Panc1 (cell line): ENCODE measurements at regions not wholly inside any gene's neighbourhood (a gene's known extent, or its start where the extent isn't known, plus 50 kb on each side); places are given as distances from the start of the nearest gene placed in this dataset.

ENCODE experiments used
- ATAC-seq: fragments of 200-7000 bp; cut with Tn5 transposase; 2 replicates; pipeline ENCODE4 v1.9.1; 2020; ENCODE audit warnings: mild to moderate bottlenecking, moderate library complexity
- BruUV-seq: library from RNA; stranded (reverse); fragments of 400-500 nt; replicated peaks from 2 replicates; lab custom pipeline; 2021; lab: Mats Ljungman, UMichigan
- CTCF ChIA-PET: fragments of 300-600 bp; sonication (Branson Sonifier 250); formaldehyde crosslinking; loops from one replicate; lab custom pipeline; 2022; ENCODE audit warnings: antibody characterized with exemption; lab: Charles Lee
- POLR2A ChIA-PET: fragments of 300-600 bp; sonication (Branson Sonifier 250); formaldehyde crosslinking; loops from one replicate; lab custom pipeline; 2022; ENCODE audit warnings: antibody characterized with exemption; lab: Charles Lee
- DNase-seq: peaks from one replicate; pipeline ENCODE4 v3.0.0-alpha.2; 2010; ENCODE audit warnings: low read depth, low spot score
- H3K27ac ChIP-seq: 2 replicates; pipeline ENCODE4 v1.5.1; 2011; ENCODE audit warnings: mild to moderate bottlenecking, low read length, inconsistent platforms
- H3K27me3 ChIP-seq: fragments of 200-500 bp; sonication (Bioruptor generic); 2 replicates; pipeline ENCODE4 v1.6.0; 2014; ENCODE audit warnings: low read length, inconsistent platforms; ENCODE audit not compliant: control insufficient read depth, insufficient read depth
- H3K36me3 ChIP-seq: fragments of 200-500 bp; sonication (Bioruptor generic); 2 replicates; pipeline ENCODE4 v1.5.1; 2014; ENCODE audit warnings: inconsistent platforms, mild to moderate bottlenecking, low read length, moderate library complexity; ENCODE audit not compliant: control insufficient read depth, insufficient read depth
- H3K4me1 ChIP-seq: 2 replicates; pipeline ENCODE4 v1.5.1; 2011; ENCODE audit warnings: inconsistent platforms, mild to moderate bottlenecking, low read length, moderate library complexity; ENCODE audit not compliant: control insufficient read depth, insufficient read depth
- H3K4me3 ChIP-seq, 2 experiments: 2 replicates each; pipeline ENCODE4 v1.5.1; 2011 to 2012; ENCODE audit warnings: low read depth in 2 of 2, low read length in 2 of 2, mild to moderate bottlenecking in 2 of 2, inconsistent platforms in 1 of 2, moderate library complexity in 1 of 2
- H3K9me3 ChIP-seq: fragments of 200-500 bp; sonication (Bioruptor generic); 2 replicates; pipeline ENCODE4 v1.5.1; 2014; ENCODE audit warnings: low read depth, mild to moderate bottlenecking, inconsistent platforms, low read length, moderate library complexity; ENCODE audit not compliant: control insufficient read depth, insufficient read depth
- POLR2AphosphoS5 ChIP-seq: IDR thresholded peaks from 2 replicates; pipeline ENCODE4 v1.6.1; 2012; ENCODE audit warnings: mild to moderate bottlenecking, low read depth, low read length, moderate library complexity
- REST ChIP-seq, 2 experiments: IDR thresholded peaks; 2 replicates each; pipeline ENCODE4 v1.6.1; 2011 to 2012; ENCODE audit warnings: low read depth in 2 of 2, control low read depth in 1 of 2, low read length in 1 of 2, mild to moderate bottlenecking in 1 of 2, moderate library complexity in 1 of 2; ENCODE audit not compliant: insufficient read depth in 1 of 2
- SIN3A ChIP-seq: IDR thresholded peaks from 2 replicates; pipeline ENCODE4 v1.6.1; 2012; ENCODE audit warnings: low read depth, mild to moderate bottlenecking, low read length, moderate library complexity, borderline replicate concordance; ENCODE audit not compliant: insufficient read depth
- TCF7L2 ChIP-seq: IDR thresholded peaks from 2 replicates; pipeline ENCODE4 v1.6.1; 2011; ENCODE audit warnings: mild to moderate bottlenecking, low read depth, low read length, inconsistent platforms
- in situ Hi-C: cut with HindIII; loops from 2 replicates; pipeline ENCODE4 v1.10.0; 2016; ENCODE audit warnings: low sequenced_read_pairs, low pct_unique_long_range_greater_than_20kb
- intact Hi-C: fragments of 100-400 bp; cut with micrococcal nuclease; formaldehyde crosslinking; loops from one replicate; pipeline ENCODE4 v1.10.0; 2022; ENCODE audit not compliant: unreplicated experiment
- TF ChIP-seq, protein P1 (sequence below): fragments of 450-650 bp; IDR thresholded peaks from 2 replicates; pipeline ENCODE4 v1.5.1; 2017; ENCODE audit warnings: mild to moderate bottlenecking

DNA sequence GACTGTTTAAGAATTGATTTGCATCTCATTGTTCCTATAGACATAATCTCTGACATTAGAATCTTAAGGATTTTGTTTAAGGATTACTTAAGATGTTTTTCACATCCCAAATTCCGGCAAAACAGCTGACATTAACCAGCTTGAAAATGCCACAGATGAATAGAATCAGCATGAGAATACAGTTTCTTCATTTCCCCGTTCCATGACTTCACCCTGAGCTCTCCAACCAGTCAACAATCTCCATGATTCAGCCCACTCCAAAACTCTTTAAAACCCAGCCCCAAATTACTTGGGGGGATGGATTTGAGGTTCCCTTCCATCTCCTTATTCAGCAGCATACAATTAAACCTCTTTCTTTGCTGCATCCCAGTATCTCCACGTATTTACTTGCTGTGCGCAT is 201.0 kb downstream of the LYPLAL1 start:
- H3K27ac ChIP-seq, result no peak overlapping the region
- CTCF ChIA-PET, result no interaction called here
- DNase-seq (no peak), ATAC-seq (no peak)
- no peaks in the 10 kb centered on the region for H3K9me3 ChIP-seq
- intact Hi-C loops (no loop called here), in situ Hi-C loops (no loop called here)
- H3K36me3 ChIP-seq, result no peaks in the 10 kb centered on the region
- no TSS peak for BruUV-seq
- TF ChIP-seq, protein P1, sequence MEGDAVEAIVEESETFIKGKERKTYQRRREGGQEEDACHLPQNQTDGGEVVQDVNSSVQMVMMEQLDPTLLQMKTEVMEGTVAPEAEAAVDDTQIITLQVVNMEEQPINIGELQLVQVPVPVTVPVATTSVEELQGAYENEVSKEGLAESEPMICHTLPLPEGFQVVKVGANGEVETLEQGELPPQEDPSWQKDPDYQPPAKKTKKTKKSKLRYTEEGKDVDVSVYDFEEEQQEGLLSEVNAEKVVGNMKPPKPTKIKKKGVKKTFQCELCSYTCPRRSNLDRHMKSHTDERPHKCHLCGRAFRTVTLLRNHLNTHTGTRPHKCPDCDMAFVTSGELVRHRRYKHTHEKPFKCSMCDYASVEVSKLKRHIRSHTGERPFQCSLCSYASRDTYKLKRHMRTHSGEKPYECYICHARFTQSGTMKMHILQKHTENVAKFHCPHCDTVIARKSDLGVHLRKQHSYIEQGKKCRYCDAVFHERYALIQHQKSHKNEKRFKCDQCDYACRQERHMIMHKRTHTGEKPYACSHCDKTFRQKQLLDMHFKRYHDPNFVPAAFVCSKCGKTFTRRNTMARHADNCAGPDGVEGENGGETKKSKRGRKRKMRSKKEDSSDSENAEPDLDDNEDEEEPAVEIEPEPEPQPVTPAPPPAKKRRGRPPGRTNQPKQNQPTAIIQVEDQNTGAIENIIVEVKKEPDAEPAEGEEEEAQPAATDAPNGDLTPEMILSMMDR, result no peak
- TF ChIP-seq SIN3A (no peak), REST (IDR thresholded peaks at IDR 0.05; ENCODE audit: insufficient read depth in 1 of 2, low read depth in 2 of 2, low read length in 1 of 2) (no peak), POLR2AphosphoS5 (no peak), TCF7L2 (no peak)
- H3K27me3 ChIP-seq, result no peaks in the 10 kb centered on the region
- H3K4me1 ChIP-seq, result no peaks in the 10 kb centered on the region
- H3K4me3 ChIP-seq, result no peak overlapping the region
- POLR2A ChIA-PET, result no interaction called here

- intact Hi-C loops (no loop called here), in situ Hi-C loops (no loop called here)
- Histone ChIP-seq H3K36me3 (no peaks in the 10 kb centered on the region), H3K4me1 (no peaks in the 10 kb centered on the region), H3K27me3 (no peaks in the 10 kb centered on the region), H3K27ac (no peak overlapping the region), H3K4me3 (no peak overlapping the region), H3K9me3 (no peaks in the 10 kb centered on the region)
- CTCF ChIA-PET, result no interaction called here
- no peak for ATAC-seq
- POLR2A ChIA-PET, result no interaction called here
- DNase-seq, result no peak
- TF ChIP-seq SIN3A, result no peak
- TF ChIP-seq, protein P1, result no peak
- TF ChIP-seq POLR2AphosphoS5, result no peak
- no peak for TF ChIP-seq TCF7L2
- no peak for TF ChIP-seq REST (IDR thresholded peaks at IDR 0.05; ENCODE audit: insufficient read depth in 1 of 2, low read depth in 2 of 2, low read length in 1 of 2)
- no TSS peak for BruUV-seq
Measured at GRCh38 chr1:219374046-219374566, 200.4 kb downstream of the LYPLAL1 start.
